ENCODE measurements at regions not wholly inside any gene's neighbourhood (a gene's known extent, or its start where the extent isn't known, plus 50 kb on each side); places are given as distances from the start of the nearest gene placed in this dataset.

DNA sequence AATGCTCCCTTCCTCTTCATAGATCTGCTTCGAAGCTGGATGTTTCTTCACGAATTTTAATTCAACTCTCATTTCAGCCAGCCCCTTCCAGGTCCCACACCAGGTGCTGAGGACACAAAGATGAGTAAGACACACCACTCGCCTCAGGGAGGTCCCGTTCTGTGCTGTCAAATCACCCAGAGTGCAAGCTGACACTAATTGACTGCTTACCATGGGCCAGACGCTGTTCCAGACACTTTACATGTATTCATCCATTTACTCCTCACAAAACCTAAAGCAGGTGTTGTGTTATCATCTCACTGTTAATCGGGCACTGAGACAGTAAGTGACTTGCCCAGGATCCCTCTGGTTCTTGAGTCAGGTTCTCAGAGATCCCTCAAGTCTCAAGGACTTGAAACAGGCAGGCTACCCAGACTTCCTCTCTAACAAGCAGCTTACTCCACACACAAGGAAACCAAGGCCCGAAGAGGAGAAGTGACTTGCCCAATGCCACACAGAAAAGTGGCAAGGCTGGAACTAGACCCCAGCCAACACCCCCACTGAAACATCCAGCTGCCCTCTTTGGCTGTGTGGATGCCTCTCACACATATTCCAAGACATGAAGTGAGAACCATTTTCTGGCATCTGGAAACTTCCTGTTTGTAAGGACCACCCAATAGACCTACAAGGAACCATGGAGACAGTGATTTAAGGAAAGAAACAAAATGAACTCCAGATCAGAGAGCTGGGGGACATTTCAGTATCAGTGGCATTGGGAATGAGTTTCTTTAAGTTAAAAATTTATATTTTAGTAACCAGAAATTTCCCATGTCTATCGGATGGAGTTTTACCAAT lies 174.5 kb downstream of the CDC5L start:
- CTCF ChIA-PET, result no interaction called here
- Histone ChIP-seq H3K9me3 (ENCODE audit: control insufficient read depth, insufficient read depth, low read depth, low read length) (no peaks in the 10 kb centered on the region), H3K36me3 (ENCODE audit: control insufficient read depth in 2 of 2, insufficient read depth in 1 of 2, low read length in 2 of 2) (no peaks in the 10 kb centered on the region), H3K27ac (ENCODE audit: extremely low read depth, low read depth, low read length) (no peak overlapping the region), H3K4me3 (ENCODE audit: low read depth, low read length) (no peak overlapping the region), H3K4me1 (ENCODE audit: control insufficient read depth, insufficient read depth, low read length) (peaks cover 17% of the 10 kb centered on the region)
- TF ChIP-seq, protein P1, sequence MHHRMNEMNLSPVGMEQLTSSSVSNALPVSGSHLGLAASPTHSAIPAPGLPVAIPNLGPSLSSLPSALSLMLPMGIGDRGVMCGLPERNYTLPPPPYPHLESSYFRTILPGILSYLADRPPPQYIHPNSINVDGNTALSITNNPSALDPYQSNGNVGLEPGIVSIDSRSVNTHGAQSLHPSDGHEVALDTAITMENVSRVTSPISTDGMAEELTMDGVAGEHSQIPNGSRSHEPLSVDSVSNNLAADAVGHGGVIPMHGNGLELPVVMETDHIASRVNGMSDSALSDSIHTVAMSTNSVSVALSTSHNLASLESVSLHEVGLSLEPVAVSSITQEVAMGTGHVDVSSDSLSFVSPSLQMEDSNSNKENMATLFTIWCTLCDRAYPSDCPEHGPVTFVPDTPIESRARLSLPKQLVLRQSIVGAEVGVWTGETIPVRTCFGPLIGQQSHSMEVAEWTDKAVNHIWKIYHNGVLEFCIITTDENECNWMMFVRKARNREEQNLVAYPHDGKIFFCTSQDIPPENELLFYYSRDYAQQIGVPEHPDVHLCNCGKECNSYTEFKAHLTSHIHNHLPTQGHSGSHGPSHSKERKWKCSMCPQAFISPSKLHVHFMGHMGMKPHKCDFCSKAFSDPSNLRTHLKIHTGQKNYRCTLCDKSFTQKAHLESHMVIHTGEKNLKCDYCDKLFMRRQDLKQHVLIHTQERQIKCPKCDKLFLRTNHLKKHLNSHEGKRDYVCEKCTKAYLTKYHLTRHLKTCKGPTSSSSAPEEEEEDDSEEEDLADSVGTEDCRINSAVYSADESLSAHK (tag by site-specific recombination; IDR thresholded peaks at IDR 0.05), result 0 out of 2 replicates have a peak, but pooled peaks have one; percentile 10
- TF ChIP-seq ZNF2 (tag by site-specific recombination; IDR thresholded peaks at IDR 0.05) (no peak), ZNF223 (tag by site-specific recombination; IDR thresholded peaks at IDR 0.05) (no peak), ZNF664 (tag by site-specific recombination; IDR thresholded peaks at IDR 0.05) (no peak)
- POLR2A ChIA-PET, result interaction anchor here (0.6 kb wide), 1 partner anchor 609 kb away, joined by 3 read pairs; no protein-coding TSS in a partner anchor

DNA sequence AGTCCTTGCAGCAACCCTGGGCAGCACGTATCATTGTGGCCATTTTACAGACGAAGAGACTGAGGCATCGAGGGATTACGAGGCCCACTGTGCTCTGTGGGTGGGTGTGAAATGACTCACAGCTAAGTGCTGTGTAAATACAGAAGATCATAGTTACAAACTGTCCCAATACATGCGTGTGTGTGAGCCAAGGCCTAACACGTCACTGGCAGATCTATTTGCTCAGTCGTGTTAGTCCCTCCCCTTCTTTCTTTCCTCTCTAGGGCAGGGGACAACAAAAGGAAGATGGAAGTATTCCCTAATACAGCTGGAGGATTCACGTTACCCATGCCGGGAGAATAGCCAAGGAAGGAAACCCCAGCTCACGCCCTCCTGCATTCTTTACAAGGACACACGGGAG lies 175.9 kb downstream of the CDC5L start:
- Histone ChIP-seq H3K4me1 (ENCODE audit: control insufficient read depth, insufficient read depth, low read length) (peaks cover 13% of the 10 kb centered on the region), H3K4me3 (ENCODE audit: low read depth, low read length) (no peak overlapping the region), H3K36me3 (ENCODE audit: control insufficient read depth in 2 of 2, insufficient read depth in 1 of 2, low read length in 2 of 2) (no peaks in the 10 kb centered on the region), H3K9me3 (ENCODE audit: control insufficient read depth, insufficient read depth, low read depth, low read length) (no peaks in the 10 kb centered on the region), H3K27ac (ENCODE audit: extremely low read depth, low read depth, low read length) (no peak overlapping the region)
- CTCF ChIA-PET, result no interaction called here
- POLR2A ChIA-PET, result no interaction called here
- peak; percentile 35 for TF ChIP-seq ZFHX2 (tag by site-specific recombination; conservative IDR thresholded peaks at IDR 0.05)
- TF ChIP-seq, protein P2, sequence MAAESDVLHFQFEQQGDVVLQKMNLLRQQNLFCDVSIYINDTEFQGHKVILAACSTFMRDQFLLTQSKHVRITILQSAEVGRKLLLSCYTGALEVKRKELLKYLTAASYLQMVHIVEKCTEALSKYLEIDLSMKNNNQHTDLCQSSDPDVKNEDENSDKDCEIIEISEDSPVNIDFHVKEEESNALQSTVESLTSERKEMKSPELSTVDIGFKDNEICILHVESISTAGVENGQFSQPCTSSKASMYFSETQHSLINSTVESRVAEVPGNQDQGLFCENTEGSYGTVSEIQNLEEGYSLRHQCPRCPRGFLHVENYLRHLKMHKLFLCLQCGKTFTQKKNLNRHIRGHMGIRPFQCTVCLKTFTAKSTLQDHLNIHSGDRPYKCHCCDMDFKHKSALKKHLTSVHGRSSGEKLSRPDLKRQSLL (tag by site-specific recombination; IDR thresholded peaks at IDR 0.05), result no peak

DNA sequence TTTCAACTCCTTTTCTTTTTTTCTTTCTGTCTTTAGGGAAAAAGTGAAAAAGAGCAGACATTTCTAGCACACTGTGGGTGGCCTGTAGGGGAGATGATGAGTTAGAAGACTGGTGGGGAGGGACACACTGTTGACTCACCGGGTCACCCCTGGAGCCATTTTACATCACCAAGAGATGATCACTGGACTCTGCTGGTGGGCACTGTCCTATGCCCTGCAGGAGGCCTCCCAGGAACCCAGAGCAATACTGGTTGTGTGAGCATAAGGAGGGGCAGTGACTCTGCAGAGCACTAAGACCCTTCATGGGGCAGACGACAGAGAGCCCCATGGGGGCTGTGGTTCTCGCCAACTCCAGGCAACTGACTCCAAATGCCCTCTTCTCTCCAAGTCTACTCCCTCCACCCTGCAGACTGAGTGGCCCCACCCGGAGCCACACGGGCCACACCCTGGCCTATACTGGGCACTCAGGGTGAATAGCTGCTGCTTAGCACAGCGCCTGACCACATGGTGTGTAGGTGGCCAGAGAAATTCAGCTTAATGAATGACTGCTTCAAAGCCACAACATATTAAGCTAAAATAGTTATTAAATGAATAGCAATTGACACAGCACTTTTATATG lies 177.5 kb downstream of the CDC5L start:
- Histone ChIP-seq H3K27ac (ENCODE audit: extremely low read depth, low read depth, low read length) (no peak overlapping the region), H3K36me3 (ENCODE audit: control insufficient read depth in 2 of 2, insufficient read depth in 1 of 2, low read length in 2 of 2) (no peaks in the 10 kb centered on the region), H3K9me3 (ENCODE audit: control insufficient read depth, insufficient read depth, low read depth, low read length) (no peaks in the 10 kb centered on the region), H3K4me3 (ENCODE audit: low read depth, low read length) (no peak overlapping the region), H3K4me1 (ENCODE audit: control insufficient read depth, insufficient read depth, low read length) (no peaks in the 10 kb centered on the region; the same call in 1 of the 2 replicates)
- POLR2A ChIA-PET, result no interaction called here
- CTCF ChIA-PET, result interaction anchor here (0.6 to 1.0 kb wide), 3 partner anchors 89 to 1321 kb away, joined by 3 to 4 read pairs (median 3); no protein-coding TSS in a partner anchor
- TF ChIP-seq OSR2 (tag by site-specific recombination; IDR thresholded peaks at IDR 0.05) (no peak), ZNF2 (tag by site-specific recombination; IDR thresholded peaks at IDR 0.05) (no peak), ZNF121 (tag by site-specific recombination; IDR thresholded peaks at IDR 0.05) (no peak), SALL2 (tag by site-specific recombination; IDR thresholded peaks at IDR 0.05; ENCODE audit: borderline replicate concordance) (no peak), ZNF404 (tag by site-specific recombination; IDR thresholded peaks at IDR 0.05) (no peak), KLF1 (tag by site-specific recombination; IDR thresholded peaks at IDR 0.05) (peak; percentile 70), ZNF112 (tag by site-specific recombination; IDR thresholded peaks at IDR 0.05) (no peak), ZNF423 (tag by site-specific recombination; IDR thresholded peaks at IDR 0.05) (no peak), ZNF311 (tag by site-specific recombination; IDR thresholded peaks at IDR 0.05; ENCODE audit: borderline replicate concordance) (no peak), ZNF416 (tag by site-specific recombination; IDR thresholded peaks at IDR 0.05) (no peak), ZNF37A (tag by site-specific recombination; IDR thresholded peaks at IDR 0.05) (no peak), KLF7 (tag by site-specific recombination; IDR thresholded peaks at IDR 0.05; ENCODE audit: borderline replicate concordance) (no peak)
- TF ChIP-seq, protein P3, sequence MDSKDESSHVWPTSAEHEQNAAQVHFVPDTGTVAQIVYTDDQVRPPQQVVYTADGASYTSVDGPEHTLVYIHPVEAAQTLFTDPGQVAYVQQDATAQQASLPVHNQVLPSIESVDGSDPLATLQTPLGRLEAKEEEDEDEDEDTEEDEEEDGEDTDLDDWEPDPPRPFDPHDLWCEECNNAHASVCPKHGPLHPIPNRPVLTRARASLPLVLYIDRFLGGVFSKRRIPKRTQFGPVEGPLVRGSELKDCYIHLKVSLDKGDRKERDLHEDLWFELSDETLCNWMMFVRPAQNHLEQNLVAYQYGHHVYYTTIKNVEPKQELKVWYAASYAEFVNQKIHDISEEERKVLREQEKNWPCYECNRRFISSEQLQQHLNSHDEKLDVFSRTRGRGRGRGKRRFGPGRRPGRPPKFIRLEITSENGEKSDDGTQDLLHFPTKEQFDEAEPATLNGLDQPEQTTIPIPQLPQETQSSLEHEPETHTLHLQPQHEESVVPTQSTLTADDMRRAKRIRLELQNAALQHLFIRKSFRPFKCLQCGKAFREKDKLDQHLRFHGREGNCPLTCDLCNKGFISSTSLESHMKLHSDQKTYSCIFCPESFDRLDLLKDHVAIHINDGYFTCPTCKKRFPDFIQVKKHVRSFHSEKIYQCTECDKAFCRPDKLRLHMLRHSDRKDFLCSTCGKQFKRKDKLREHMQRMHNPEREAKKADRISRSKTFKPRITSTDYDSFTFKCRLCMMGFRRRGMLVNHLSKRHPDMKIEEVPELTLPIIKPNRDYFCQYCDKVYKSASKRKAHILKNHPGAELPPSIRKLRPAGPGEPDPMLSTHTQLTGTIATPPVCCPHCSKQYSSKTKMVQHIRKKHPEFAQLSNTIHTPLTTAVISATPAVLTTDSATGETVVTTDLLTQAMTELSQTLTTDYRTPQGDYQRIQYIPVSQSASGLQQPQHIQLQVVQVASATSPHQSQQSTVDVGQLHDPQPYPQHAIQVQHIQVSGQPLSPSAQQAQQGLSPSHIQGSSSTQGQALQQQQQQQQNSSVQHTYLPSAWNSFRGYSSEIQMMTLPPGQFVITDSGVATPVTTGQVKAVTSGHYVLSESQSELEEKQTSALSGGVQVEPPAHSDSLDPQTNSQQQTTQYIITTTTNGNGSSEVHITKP (tag by site-specific recombination; IDR thresholded peaks at IDR 0.05), result no peak
- TF ChIP-seq, protein P4, sequence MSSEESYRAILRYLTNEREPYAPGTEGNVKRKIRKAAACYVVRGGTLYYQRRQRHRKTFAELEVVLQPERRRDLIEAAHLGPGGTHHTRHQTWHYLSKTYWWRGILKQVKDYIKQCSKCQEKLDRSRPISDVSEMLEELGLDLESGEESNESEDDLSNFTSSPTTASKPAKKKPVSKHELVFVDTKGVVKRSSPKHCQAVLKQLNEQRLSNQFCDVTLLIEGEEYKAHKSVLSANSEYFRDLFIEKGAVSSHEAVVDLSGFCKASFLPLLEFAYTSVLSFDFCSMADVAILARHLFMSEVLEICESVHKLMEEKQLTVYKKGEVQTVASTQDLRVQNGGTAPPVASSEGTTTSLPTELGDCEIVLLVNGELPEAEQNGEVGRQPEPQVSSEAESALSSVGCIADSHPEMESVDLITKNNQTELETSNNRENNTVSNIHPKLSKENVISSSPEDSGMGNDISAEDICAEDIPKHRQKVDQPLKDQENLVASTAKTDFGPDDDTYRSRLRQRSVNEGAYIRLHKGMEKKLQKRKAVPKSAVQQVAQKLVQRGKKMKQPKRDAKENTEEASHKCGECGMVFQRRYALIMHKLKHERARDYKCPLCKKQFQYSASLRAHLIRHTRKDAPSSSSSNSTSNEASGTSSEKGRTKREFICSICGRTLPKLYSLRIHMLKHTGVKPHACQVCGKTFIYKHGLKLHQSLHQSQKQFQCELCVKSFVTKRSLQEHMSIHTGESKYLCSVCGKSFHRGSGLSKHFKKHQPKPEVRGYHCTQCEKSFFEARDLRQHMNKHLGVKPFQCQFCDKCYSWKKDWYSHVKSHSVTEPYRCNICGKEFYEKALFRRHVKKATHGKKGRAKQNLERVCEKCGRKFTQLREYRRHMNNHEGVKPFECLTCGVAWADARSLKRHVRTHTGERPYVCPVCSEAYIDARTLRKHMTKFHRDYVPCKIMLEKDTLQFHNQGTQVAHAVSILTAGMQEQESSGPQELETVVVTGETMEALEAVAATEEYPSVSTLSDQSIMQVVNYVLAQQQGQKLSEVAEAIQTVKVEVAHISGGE (tag by site-specific recombination; conservative IDR thresholded peaks at IDR 0.05; ENCODE audit: low read depth), result no peak
